Astrocyte (in vitro differentiated cells and primary cell): ENCODE measurements at regions not wholly inside any gene's neighbourhood (a gene's known extent, or its start where the extent isn't known, plus 50 kb on each side); places are given as distances from the start of the nearest gene placed in this dataset.
"Not testable (repeated sequence)": the region's sequence is repeated elsewhere in the genome, so short reads cannot be mapped to it uniquely, and the experiment has no call there.

Source experiments
- DNase-seq: peaks from one replicate; pipeline ENCODE4 v3.0.0-alpha.2; 2010; ENCODE audit warnings: low read depth
- FAIRE-seq: peaks from 2 replicates; lab custom pipeline; 2011; peaks lifted over from hg19 to GRCh38; lab: Jason Lieb, UNC
- H2AFZ ChIP-seq: 2 replicates; pipeline ENCODE4 v1.6.0; 2012; ENCODE audit warnings: low read depth, low read length, inconsistent platforms
- H3K27ac ChIP-seq: 2 replicates; pipeline ENCODE4 v1.5.1; 2011; ENCODE audit warnings: low read depth, low read length, inconsistent platforms
- H3K27me3 ChIP-seq: 2 replicates; pipeline ENCODE4 v1.6.0; 2011; ENCODE audit warnings: low read length, inconsistent platforms; ENCODE audit not compliant: insufficient read depth
- H3K36me3 ChIP-seq: 2 replicates; pipeline ENCODE4 v1.5.1; 2011; ENCODE audit warnings: low read length, inconsistent platforms; ENCODE audit not compliant: insufficient read depth
- H3K4me1 ChIP-seq: 2 replicates; pipeline ENCODE4 v1.5.1; 2011; ENCODE audit warnings: low read length, inconsistent platforms; ENCODE audit not compliant: insufficient read depth
- H3K4me2 ChIP-seq: 2 replicates; pipeline ENCODE4 v1.6.0; 2012; ENCODE audit warnings: low read length, inconsistent platforms
- H3K4me3 ChIP-seq: 2 replicates; pipeline ENCODE4 v1.5.1; 2011; ENCODE audit warnings: low read depth, mild to moderate bottlenecking, low read length, inconsistent platforms; ENCODE audit not compliant: insufficient read depth
- H3K79me2 ChIP-seq: 2 replicates; pipeline ENCODE4 v1.6.0; 2012; ENCODE audit warnings: mild to moderate bottlenecking, low read length, inconsistent platforms; ENCODE audit not compliant: insufficient read depth
- H3K9ac ChIP-seq: 2 replicates; pipeline ENCODE4 v1.6.0; 2012; ENCODE audit warnings: mild to moderate bottlenecking, low read length, inconsistent platforms
- H3K9me3 ChIP-seq: 2 replicates; pipeline ENCODE4 v1.5.1; 2012; ENCODE audit warnings: low read depth, mild to moderate bottlenecking, low read length, inconsistent platforms; ENCODE audit not compliant: insufficient read depth
- H4K20me1 ChIP-seq: 2 replicates; pipeline ENCODE4 v1.6.0; 2012; ENCODE audit warnings: low read length, inconsistent platforms; ENCODE audit not compliant: insufficient read depth
- H3K27ac Mint-ChIP-seq: one replicate; pipeline ENCODE4 v1.8.0; 2021; ENCODE audit warnings: mild to moderate bottlenecking, mixed read lengths; ENCODE audit not compliant: unreplicated experiment
- H3K27me3 Mint-ChIP-seq: one replicate; pipeline ENCODE4 v1.8.0; 2021; ENCODE audit warnings: low read depth, mixed read lengths; ENCODE audit not compliant: unreplicated experiment
- H3K36me3 Mint-ChIP-seq: one replicate; pipeline ENCODE4 v1.8.0; 2021; ENCODE audit warnings: low read depth, mixed read lengths; ENCODE audit not compliant: unreplicated experiment
- H3K4me1 Mint-ChIP-seq: one replicate; pipeline ENCODE4 v1.8.0; 2021; ENCODE audit warnings: low read depth, mixed read lengths; ENCODE audit not compliant: unreplicated experiment
- H3K4me3 Mint-ChIP-seq: one replicate; pipeline ENCODE4 v1.8.0; 2021; ENCODE audit warnings: mild to moderate bottlenecking, moderate library complexity, mixed read lengths; ENCODE audit not compliant: unreplicated experiment
- H3K9me3 Mint-ChIP-seq: one replicate; pipeline ENCODE4 v1.8.0; 2021; ENCODE audit warnings: mild to moderate bottlenecking, mixed read lengths; ENCODE audit not compliant: unreplicated experiment
- CTCF ChIP-seq: IDR thresholded peaks from 2 replicates; pipeline ENCODE4 v1.5.1; 2011; ENCODE audit warnings: low read depth, mild to moderate bottlenecking, inconsistent platforms, low read length, moderate library complexity; ENCODE audit not compliant: insufficient read depth
- EZH2 ChIP-seq: IDR thresholded peaks from 2 replicates; pipeline ENCODE4 v1.6.1; 2012; ENCODE audit warnings: mild to moderate bottlenecking, low read length, inconsistent platforms; ENCODE audit not compliant: insufficient read depth

GRCh38 chr16:63774302-63774701 is 1347.6 kb downstream of the CDH11 start:
- H3K79me2 ChIP-seq: no peaks in the 10 kb centered on the region
- H3K36me3 Mint-ChIP-seq: no peaks in the 10 kb centered on the region
- H3K27me3 ChIP-seq: no peaks in the 10 kb centered on the region
- no peak overlapping the region for H3K9ac ChIP-seq
- H3K9me3 Mint-ChIP-seq: no peaks in the 10 kb centered on the region
- no peak overlapping the region for H3K4me3 Mint-ChIP-seq
- no peak for TF ChIP-seq CTCF
- no peak for TF ChIP-seq EZH2
- H3K9me3 ChIP-seq: no peaks in the 10 kb centered on the region
- H3K4me1 ChIP-seq: no peaks in the 10 kb centered on the region
- H4K20me1 ChIP-seq: no peaks in the 10 kb centered on the region
- no peak overlapping the region for H3K4me2 ChIP-seq
- FAIRE-seq (no peak), DNase-seq (no peak)
- no peak overlapping the region for H3K27ac Mint-ChIP-seq
- H3K27ac ChIP-seq: no peak overlapping the region
- H3K27me3 Mint-ChIP-seq: no peaks in the 10 kb centered on the region
- no peaks in the 10 kb centered on the region for H3K4me1 Mint-ChIP-seq
- H2AFZ ChIP-seq: no peak overlapping the region
- no peak overlapping the region for H3K4me3 ChIP-seq
- no peaks in the 10 kb centered on the region for H3K36me3 ChIP-seq

DNA sequence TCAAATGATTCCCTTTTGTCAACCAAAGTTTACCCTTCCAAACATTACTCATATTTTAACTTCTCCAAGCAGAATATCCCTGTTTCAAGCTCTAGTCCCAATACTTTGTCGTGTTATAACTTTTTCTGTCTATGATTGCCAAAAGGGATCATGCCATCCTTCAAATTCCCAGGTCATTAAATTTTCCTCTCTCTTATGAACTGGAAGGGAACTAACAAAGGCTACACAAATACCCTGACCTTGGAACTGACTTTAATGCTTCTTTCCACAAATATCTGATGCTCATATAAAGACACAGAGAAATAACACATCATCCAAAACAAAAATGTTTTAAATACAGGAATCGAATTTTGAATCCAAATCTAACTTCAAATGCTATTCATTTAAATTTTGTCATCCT is 1352.7 kb downstream of the CDH11 start:
- no peak overlapping the region for H3K4me2 ChIP-seq
- Mint-ChIP-seq H3K27me3 (no peaks in the 10 kb centered on the region), H3K9me3 (no peaks in the 10 kb centered on the region), H3K36me3 (no peaks in the 10 kb centered on the region), H3K4me1 (no peaks in the 10 kb centered on the region), H3K4me3 (no peak overlapping the region), H3K27ac (no peak overlapping the region)
- DNase-seq (no peak), FAIRE-seq (no peak)
- H3K4me1 ChIP-seq: no peaks in the 10 kb centered on the region
- H2AFZ ChIP-seq: no peak overlapping the region
- no peaks in the 10 kb centered on the region for H3K79me2 ChIP-seq
- TF ChIP-seq EZH2: no peak
- TF ChIP-seq CTCF: no peak
- H3K27me3 ChIP-seq: no peaks in the 10 kb centered on the region
- no peaks in the 10 kb centered on the region for H4K20me1 ChIP-seq
- no peaks in the 10 kb centered on the region for H3K36me3 ChIP-seq
- H3K9me3 ChIP-seq: no peaks in the 10 kb centered on the region
- H3K9ac ChIP-seq: no peak overlapping the region
- H3K27ac ChIP-seq: no peak overlapping the region
- H3K4me3 ChIP-seq: no peak overlapping the region

DNA sequence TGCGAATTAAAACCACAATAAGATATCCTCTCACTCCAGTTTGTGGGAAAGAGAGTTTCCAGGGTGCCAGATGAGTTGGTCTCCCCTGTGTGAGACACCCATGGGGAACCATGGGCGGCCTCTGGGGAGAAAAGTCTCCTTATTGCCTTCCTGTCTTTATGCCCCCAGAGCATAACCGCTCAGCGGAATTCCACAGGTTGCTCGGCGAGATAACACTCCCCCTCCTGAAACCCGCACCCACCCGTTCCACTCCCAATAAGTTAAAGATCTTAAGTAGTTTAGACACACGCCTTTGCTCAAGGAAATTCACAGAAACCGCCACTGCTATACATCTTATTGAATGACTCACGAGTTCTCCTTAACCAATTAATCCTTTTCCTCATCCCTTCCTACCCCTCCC is 1361.6 kb downstream of the CDH11 start:
- H3K9me3 ChIP-seq, H3K36me3 Mint-ChIP-seq, H3K4me1 ChIP-seq, H3K27me3 ChIP-seq, H3K27me3 Mint-ChIP-seq, H3K4me2 ChIP-seq, H3K79me2 ChIP-seq, H3K4me1 Mint-ChIP-seq, H3K9ac ChIP-seq, H4K20me1 ChIP-seq, H3K27ac ChIP-seq, H2AFZ ChIP-seq, H3K36me3 ChIP-seq, H3K9me3 Mint-ChIP-seq, H3K4me3 Mint-ChIP-seq, FAIRE-seq, H3K4me3 ChIP-seq, DNase-seq, H3K27ac Mint-ChIP-seq: not testable (repeated sequence)
